GM18505 (cell line): ENCODE measurements at regions not wholly inside any gene's neighbourhood (a gene's known extent, or its start where the extent isn't known, plus 50 kb on each side); places are given as distances from the start of the nearest gene placed in this dataset.
"Not testable (repeated sequence)": the region's sequence is repeated elsewhere in the genome, so short reads cannot be mapped to it uniquely, and the experiment has no call there.

Experiments
- ATAC-seq: cut with Tn5 transposase; IDR thresholded peaks from one replicate; pipeline ENCODE4 v1.9.1; 2021; ENCODE audit not compliant: unreplicated experiment
- POLR2A ChIP-seq: IDR thresholded peaks from 4 replicates; pipeline ENCODE4 v1.6.1; 2011; ENCODE audit warnings: borderline replicate concordance; ENCODE audit not compliant: insufficient read depth, insufficient read length; ENCODE audit errors: extremely low read depth

DNA sequence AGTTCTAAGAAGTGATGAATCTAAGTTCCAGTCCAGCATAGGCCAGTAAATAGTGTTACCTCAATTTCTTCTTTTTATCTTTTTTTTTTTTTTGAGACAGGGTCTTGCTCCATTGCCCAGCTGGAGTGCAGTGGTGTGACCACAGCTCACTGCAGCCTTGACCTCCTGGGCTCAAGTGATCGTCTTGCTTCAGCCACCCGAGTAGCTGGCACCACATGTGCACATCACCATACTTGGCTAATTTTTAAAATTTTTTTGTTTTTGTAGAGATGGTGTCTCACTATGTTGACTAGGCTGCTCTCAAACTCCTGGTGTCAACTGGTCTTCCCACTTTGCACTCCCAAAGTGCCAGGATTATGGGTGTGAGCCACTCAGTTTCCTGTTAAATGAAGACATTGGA lies 126.6 kb upstream of the LYZL2 start:
- no peak for TF ChIP-seq POLR2A
- no peak for ATAC-seq

DNA sequence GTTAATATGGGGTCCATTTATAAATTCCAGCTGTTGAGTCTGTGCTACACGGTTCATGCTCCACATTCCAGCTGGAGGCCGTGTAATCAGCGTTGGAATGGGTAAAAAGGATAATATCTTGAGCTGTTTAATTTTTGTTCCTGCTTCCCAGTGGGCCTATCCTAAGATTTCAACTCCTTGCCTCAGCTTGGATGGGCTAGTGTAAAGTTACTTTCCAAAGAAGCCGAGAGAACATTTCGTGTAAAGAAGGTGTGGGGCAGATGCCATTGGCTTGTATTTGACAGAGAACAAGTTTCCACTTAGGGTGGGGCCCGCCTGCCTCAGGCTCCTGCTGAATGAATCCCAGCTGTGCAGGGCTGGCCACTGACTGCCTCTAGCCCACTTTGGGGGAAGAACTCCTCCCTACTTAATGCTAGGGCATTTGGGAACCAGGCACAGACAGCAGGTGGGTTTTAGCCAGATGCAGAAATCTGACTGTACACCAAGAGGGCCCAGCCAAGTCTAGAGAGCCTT lies 125.9 kb upstream of the LYZL2 start:
- no peak for ATAC-seq
- no peak for TF ChIP-seq POLR2A

DNA sequence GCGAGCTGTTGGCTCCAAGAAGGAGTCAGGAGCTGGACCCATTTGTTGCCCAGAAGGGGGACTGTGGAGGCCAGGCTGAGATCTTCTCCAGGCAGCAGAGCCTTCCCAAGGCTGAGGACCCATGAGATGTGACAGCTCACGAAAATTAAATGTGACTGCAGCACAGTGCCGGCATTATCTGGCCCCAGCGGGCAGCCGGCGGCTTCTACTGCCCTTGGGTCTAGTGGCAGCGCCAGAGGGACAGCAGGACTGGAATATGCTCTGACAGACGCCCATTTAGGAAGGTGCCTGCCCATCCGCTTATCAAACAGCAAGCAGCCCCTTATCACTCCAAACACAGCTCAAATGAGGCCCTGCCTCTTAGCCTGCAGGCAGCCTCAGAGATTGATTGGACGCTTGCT lies 122.9 kb upstream of the LYZL2 start:
- no peak for ATAC-seq
- no peak for TF ChIP-seq POLR2A

DNA sequence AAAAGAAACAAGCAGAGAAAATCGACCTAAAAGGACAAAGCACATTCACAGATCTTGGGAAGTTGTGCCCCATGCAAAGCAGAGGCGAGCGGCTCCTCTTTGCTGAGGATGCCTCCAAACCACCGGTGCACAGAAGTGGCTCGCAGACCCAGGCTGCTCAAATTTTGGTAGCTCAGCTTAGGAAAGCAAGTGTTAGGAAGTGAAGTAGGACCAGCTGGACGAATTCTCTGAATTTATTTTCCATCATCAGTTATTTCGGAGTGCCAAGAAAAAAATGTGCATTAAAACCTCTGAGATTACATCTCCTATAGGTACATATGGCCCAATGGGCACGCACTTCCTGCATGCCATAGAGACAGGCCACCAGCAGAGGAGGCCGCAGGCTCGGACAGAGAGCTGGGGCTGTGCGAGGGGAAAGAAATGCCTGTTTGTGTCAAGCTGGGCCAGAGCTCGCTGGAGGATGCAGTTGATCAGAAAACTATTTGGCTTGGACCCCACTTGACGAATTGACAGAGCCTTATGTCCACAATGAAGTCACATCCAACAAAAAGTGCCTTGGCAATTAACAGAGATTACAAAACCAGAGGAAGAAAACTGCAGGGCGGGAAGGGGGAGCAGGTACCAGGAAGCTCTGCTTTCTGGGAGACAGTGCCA lies 122.3 kb upstream of the LYZL2 start:
- TF ChIP-seq POLR2A: no peak
- ATAC-seq: no peak

DNA sequence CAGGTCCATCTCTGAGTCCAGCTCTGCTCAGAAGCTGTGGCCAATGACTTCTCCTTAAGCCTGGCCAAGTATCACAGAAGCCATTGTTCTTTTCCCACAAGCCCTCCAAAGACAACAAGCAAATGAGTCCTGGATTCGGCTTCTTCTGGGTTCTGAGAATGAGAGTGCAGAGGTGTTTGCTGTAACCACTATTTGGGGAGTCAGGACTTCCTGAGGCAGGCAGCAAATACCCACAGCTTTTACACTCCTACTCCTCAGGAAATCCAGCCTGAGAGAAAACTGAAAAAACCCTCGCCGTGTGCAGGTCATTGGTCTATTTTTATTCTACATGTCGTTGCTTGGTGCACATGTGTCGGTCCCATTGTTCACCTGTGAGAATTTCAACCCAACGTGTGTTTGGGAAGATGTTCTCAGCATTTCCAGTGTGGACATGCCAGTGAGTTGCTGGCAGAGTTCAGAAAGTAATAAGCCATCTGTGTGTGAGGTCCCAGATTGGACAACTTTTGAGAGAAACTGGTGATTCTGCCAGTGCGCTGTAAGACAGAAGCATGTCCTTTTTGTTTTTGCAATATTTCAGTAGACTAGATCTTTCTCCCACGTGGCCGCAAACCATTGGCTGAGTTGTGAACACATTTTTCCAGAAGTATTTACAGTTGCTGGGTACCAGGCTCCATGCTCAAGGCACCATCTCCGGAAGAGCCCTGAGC lies 121.6 kb upstream of the LYZL2 start:
- no peak for ATAC-seq
- no peak for TF ChIP-seq POLR2A

DNA sequence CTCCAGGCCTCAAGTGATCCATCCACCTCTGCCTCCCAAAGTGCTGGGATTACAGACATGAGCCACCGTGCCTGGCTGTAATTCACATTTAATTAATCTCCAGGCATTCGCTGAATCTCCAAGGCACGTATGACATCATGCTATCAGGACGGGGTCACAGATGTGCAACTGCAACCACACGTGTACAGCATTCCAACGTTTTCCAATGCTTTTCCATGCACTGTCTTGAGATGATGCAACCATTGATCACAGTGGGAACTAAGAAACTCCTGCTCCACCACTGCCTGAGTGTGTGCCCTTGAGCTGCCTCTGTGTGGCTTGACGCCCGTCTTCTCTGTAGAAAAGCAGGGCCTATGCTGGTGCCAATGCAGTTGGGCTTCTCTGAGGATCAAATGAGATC lies 119.8 kb upstream of the LYZL2 start:
- TF ChIP-seq POLR2A: no peak

DNA sequence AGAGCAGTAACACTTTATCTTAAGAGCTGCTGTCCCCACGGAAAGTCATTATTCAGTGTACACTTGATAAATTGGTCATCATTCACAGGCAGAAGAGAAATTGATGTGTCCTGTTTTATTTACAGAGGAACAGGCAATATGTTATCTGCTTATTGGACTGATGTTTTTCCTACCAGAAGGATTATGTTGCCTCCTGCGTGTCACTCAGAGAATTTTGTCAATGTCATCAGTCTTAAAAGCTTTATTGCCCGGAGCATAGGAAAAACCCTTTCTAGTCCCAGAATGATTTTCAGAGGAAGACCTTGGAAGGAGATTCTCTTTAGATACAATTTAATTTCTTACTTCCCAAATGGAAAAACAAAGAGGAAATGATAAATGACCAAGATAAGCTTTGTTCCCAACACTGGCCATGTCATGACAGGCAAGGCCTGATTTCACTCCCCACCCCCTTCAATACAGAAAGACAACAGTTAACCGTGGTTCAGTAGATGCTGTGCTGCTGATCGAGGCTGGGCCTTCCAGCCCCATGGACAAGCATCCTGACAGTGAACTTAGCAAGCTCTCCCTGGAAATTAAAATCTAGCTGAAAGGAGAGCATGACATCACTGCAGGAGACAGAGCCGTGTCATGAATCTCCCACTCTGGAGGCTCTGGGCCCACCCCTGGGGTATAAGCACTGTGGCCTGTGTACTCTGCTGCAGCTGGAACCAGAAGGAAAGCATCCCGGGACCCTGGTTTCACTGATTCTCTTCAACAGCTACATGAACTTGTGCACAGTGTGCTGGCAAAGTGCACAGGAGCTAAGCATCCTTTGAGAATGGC lies 118.8 kb upstream of the LYZL2 start:
- ATAC-seq: no peak
- TF ChIP-seq POLR2A: no peak

More for the DNA sequence above, 119.8 kb upstream of the LYZL2 start:
- ATAC-seq: no peak

DNA sequence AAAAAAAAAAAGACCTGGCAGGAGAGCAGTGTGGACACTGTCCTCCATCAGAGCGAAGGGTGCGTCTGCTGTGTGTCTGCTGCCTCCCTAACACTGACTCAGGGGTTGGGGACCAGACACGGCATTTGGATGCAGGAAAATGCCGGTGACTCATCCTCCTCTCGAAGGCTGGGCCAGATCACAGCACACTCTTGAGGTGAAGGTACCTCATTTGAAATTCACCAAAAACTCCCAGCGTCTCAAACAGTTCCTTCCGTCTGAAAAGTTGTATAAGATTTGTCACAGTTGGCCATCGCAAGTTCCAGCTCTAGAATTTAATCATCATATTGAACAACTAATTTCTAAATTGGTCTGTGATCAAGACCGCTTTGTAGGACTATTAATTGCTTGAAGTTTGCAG lies 118.1 kb upstream of the LYZL2 start:
- no peak for ATAC-seq
- TF ChIP-seq POLR2A: no peak

DNA sequence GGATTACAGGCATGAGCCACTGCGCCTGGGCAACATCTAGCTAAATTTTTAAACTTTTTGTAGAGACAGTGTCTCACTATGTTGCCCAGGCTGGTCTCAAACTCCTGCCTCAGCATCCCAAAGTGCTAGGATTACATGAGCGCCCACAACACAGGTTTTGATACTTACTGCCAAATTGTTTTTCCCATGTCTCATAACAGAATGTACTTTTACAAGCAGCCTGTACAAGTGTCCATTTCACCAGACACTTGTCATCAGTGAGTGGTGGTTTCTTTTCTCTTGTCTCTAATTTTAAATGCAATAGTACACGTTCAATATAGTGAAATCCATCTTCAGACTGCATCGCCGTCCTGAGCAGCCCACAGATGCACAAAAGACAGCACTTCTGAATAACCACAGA lies 116.4 kb upstream of the LYZL2 start:
- no peak for ATAC-seq

DNA sequence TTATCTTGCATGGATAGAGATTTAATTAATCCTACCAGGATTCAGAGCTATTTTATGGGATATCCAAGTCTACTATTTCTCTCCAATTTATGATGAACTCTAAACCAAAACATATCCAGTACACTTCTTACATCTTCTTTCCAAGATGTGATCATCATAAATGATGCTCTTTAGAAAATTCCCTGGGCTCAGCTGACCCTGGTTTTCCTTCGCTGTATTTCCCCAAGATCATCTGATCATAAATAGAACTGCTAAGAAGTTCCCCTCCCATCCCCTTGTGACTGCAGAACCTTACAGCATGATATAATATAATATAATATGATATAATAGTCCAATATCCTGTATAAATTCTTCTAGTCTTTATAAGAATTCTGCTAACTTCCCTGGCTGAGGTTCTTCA lies 114.6 kb upstream of the LYZL2 start:
- ATAC-seq: no peak
- TF ChIP-seq POLR2A: no peak

More for the DNA sequence above, 116.4 kb upstream of the LYZL2 start:
- TF ChIP-seq POLR2A: no peak

DNA sequence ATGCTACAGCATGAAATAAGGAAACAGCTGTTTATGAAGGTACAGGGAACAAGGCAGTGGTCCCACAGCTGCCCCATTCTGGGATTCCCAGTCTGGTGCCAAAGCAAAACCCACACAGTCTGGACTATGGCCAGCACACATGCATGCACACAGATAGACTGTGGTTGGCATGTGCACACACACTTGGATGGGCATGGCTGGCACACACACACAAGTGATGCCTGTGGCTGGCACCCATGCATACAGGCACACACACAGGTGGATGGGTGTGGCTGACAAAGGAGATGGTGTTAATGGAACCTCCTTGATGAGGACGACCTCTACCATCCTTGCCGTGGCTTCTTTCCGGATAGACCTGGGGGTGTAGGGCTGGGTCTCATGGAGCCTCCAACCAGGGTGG lies 114.0 kb upstream of the LYZL2 start:
- no peak for ATAC-seq
- TF ChIP-seq POLR2A: no peak

DNA sequence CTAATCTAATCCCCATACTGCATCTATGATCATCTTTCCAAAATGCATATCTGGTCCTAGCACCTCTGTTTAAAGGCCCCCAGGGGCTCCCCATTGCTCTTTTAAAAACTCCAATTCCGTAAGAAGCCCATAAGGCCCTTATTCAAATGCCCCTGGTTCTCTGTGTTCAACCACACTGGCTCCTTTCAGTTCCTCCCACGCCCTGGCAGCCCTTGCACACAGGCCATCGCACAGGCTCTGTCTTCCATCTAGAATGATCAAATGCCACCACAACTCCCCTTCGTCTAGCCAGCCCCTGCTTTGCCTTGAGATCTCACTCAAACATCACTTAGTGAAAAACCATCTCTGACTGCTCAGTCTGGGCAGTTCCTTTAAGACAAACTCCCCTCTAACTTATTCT lies 112.9 kb upstream of the LYZL2 start:
- no peak for TF ChIP-seq POLR2A

DNA sequence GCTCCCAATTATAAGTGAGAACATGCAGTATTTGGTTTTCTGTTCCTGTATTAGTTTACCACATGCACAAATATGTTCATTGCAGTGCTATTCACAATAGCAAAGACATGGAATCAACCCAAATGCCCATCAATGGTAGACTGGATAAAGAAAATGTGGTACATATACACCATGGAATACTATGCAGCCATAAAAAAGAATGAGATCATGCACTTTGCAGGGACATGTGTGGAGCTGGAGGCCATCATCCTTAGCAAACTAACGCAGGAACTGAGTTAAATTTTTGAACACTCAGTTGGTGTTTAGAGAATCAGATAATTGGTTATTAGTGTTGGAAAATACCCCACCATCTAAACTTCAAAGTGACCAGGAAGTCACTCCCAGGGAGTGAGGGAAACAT lies 111.2 kb upstream of the LYZL2 start:
- ATAC-seq: not testable (repeated sequence)

More for the DNA sequence above, 112.9 kb upstream of the LYZL2 start:
- no peak for ATAC-seq
